ENCODE measurements at regions not wholly inside any gene's neighbourhood (a gene's known extent, or its start where the extent isn't known, plus 50 kb on each side); places are given as distances from the start of the nearest gene placed in this dataset.

DNA sequence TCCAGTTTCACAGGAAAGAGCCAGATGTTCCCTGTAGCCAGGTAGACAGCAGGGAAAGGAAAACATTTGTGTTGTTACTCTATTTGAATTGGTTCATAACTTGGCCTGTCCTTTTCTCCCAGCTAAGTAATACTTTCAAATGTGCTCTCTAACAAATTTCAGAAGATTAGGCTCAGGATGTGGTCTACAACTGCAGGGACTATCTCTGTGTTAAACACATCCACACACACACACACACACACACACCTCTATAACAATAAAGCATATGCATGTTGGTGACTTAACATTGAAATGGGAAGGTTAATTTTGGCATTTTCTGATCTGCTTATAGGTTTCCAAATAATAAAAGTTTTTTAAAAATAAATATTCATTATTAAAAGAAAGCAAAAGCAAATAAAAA, 316.0 kb upstream of the ARGLU1 start:
- intact Hi-C loops (cut with DNase I; ENCODE audit: low total_unique reads), result no loop called here
- DNase-seq, result no peak

DNA sequence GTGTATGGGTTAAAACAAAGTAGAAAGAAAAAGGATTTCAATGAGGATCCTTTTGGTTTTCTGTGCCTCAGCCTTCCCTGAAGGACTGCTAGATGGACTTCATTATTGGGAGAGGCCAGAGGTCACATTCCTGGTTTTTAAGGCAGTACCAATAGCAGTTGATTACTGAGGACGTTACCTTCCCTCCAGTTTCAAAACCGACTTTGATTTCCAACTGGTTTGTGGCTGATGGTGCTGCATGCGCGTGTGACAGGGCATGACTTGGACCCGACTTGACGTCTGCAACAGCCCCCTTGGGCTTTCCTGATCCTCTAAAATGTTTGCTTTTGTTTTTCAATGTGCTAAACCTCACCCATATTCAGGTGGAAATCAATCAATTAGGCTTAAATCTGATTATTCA, 314.3 kb upstream of the ARGLU1 start:
- DNase-seq, result no peak
- Histone ChIP-seq H3K4me3 (no peak overlapping the region), H3K27me3 (no peaks in the 10 kb centered on the region), H3K36me3 (no peaks in the 10 kb centered on the region), H3K27ac (peak overlapping the region in 1 of 5 donors; percentile 4), H3K9me3 (no peaks in the 10 kb centered on the region), H3K4me1 (peaks cover 0 to 15% (median 0%) of the 10 kb centered on the region in 4 donors)
- 63 to 70% (median 67%) methylated on average over 6 of the region's 6 CpGs for WGBS, 5 donors
- intact Hi-C loops (cut with DNase I; ENCODE audit: low total_unique reads), result no loop called here
- TF ChIP-seq POLR2A (IDR thresholded peaks at IDR 0.05) (no peak), POLR2AphosphoS5 (IDR thresholded peaks at IDR 0.05) (no peak), EP300 (IDR thresholded peaks at IDR 0.05) (no peak)
- TF ChIP-seq, protein P1, sequence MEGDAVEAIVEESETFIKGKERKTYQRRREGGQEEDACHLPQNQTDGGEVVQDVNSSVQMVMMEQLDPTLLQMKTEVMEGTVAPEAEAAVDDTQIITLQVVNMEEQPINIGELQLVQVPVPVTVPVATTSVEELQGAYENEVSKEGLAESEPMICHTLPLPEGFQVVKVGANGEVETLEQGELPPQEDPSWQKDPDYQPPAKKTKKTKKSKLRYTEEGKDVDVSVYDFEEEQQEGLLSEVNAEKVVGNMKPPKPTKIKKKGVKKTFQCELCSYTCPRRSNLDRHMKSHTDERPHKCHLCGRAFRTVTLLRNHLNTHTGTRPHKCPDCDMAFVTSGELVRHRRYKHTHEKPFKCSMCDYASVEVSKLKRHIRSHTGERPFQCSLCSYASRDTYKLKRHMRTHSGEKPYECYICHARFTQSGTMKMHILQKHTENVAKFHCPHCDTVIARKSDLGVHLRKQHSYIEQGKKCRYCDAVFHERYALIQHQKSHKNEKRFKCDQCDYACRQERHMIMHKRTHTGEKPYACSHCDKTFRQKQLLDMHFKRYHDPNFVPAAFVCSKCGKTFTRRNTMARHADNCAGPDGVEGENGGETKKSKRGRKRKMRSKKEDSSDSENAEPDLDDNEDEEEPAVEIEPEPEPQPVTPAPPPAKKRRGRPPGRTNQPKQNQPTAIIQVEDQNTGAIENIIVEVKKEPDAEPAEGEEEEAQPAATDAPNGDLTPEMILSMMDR (IDR thresholded peaks at IDR 0.05), result no peak

More for the DNA sequence above, 316.0 kb upstream of the ARGLU1 start:
- peaks cover 0 to 5% (median 0%) of the 10 kb centered on the region in 4 donors for H3K9me3 ChIP-seq
- no peaks in the 10 kb centered on the region for H3K36me3 ChIP-seq
- no peak overlapping the region for H3K27ac ChIP-seq
- no peak overlapping the region for H3K4me3 ChIP-seq
- peaks cover 0 to 15% (median 0%) of the 10 kb centered on the region in 4 donors for H3K4me1 ChIP-seq
- H3K27me3 ChIP-seq, result no peaks in the 10 kb centered on the region
- TF ChIP-seq POLR2AphosphoS5 (IDR thresholded peaks at IDR 0.05), result no peak
- TF ChIP-seq POLR2A (IDR thresholded peaks at IDR 0.05), result no peak
- TF ChIP-seq EP300 (IDR thresholded peaks at IDR 0.05), result no peak
- TF ChIP-seq, protein P1 (IDR thresholded peaks at IDR 0.05), result no peak

DNA sequence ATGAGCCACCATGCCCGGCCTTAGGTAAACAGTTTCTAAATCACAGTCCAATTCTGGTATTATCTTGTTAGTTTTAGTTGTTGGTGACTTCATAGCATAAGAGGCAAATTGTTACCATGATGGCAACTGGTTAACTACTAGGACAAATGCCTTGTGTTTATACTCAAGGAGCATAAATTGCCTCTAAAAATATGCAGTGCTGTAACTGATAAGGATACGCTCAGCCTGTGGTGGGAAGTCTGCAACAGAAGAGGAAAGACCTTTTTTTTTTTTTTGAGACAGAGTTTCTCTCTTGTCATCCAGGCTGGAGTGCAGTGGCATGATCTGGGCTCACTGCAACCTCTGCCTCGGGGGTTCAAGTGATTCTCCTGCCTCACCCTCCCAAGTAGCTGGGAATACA, 311.9 kb upstream of the ARGLU1 start:
- Histone ChIP-seq H3K36me3 (no peaks in the 10 kb centered on the region), H3K9me3 (no peaks in the 10 kb centered on the region), H3K4me1 (peaks cover 0 to 15% (median 0%) of the 10 kb centered on the region in 4 donors), H3K27me3 (no peaks in the 10 kb centered on the region), H3K4me3 (no peak overlapping the region), H3K27ac (no peak overlapping the region)
- 59 to 73% (median 66%) methylated on average over 3 of the region's 3 CpGs for WGBS, 5 donors
- TF ChIP-seq POLR2AphosphoS5 (IDR thresholded peaks at IDR 0.05) (no peak), EP300 (IDR thresholded peaks at IDR 0.05) (no peak), POLR2A (IDR thresholded peaks at IDR 0.05) (no peak)
- TF ChIP-seq, protein P1 (IDR thresholded peaks at IDR 0.05), result no peak
- intact Hi-C loops (cut with DNase I; ENCODE audit: low total_unique reads), result no loop called here
- no peak for DNase-seq

DNA sequence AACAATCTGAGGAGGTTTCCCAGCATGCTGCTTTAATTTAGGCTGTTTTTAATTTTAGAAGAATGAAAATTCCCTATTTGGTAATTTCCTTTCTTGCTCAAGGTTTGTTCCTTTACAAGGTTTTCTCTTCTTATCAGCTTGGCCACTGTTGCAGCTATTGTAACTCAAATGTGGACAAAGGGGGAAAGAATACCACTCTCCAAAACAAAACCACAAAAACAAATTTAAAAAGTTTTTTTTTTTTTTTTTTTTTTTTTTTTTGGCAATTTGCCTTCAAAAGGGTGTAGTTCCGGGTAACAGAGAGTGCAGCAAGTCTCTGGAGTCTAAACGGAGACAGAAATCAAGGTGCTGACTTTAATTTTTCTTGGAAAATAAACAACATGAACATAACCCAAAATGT, 306.4 kb upstream of the ARGLU1 start:
- no peaks in the 10 kb centered on the region for H3K9me3 ChIP-seq
- 5 to 21% (median 10%) methylated on average over 2 of the region's 2 CpGs for WGBS, 5 donors
- no peaks in the 10 kb centered on the region for H3K36me3 ChIP-seq
- intact Hi-C loops (cut with DNase I; ENCODE audit: low total_unique reads), result no loop called here
- no peak for TF ChIP-seq POLR2A (IDR thresholded peaks at IDR 0.05)
- TF ChIP-seq EP300 (IDR thresholded peaks at IDR 0.05), result no peak
- TF ChIP-seq POLR2AphosphoS5 (IDR thresholded peaks at IDR 0.05), result no peak
- TF ChIP-seq, protein P1 (IDR thresholded peaks at IDR 0.05), result no peak
- peaks cover 0 to 7% (median 4%) of the 10 kb centered on the region in 4 donors for H3K4me1 ChIP-seq
- H3K27me3 ChIP-seq, result no peaks in the 10 kb centered on the region
- no peak for DNase-seq
- H3K4me3 ChIP-seq, result no peak overlapping the region
- H3K27ac ChIP-seq, result peak overlapping the region in 1 of 5 donors; percentile 32
